K562 (cell line): ENCODE measurements at regions not wholly inside any gene's neighbourhood (a gene's known extent, or its start where the extent isn't known, plus 50 kb on each side); places are given as distances from the start of the nearest gene placed in this dataset.
A peak's percentile ranks its signal among the peaks of the same experiment; 100 is the strongest.

Experiments
- ATAC-seq: fragments of 200-7000 bp; cut with Tn5 transposase; 3 replicates; pipeline ENCODE4 v1.9.1; 2020; ENCODE audit warnings: moderate library complexity
- BruUV-seq: library from RNA; stranded (reverse); fragments of 400-500 nt; replicated peaks from 2 replicates; lab custom pipeline; 2021; lab: Mats Ljungman, UMichigan
- CTCF ChIA-PET: fragments of 300-600 bp; formaldehyde crosslinking; extraction: SDS; loops from one replicate; lab custom pipeline; 2021; ENCODE audit warnings: low intra/inter-chr PET ratio; lab: Yijun Ruan, JAX
- POLR2A ChIA-PET: fragments of 300-600, 350-650 bp; sonication (Branson Sonifier 250); formaldehyde crosslinking; extraction: SDS; loops from one replicate; lab custom pipeline; 2021; ENCODE audit warnings: antibody characterized with exemption, inconsistent platforms; lab: Yijun Ruan, JAX
- DNase-seq, 4 experiments: peaks; one replicate each; pipeline versions ENCODE4 v3.0.0 to v3.0.0-alpha.2; 2011 to 2018; ENCODE audit warnings: low spot score in 3 of 4, mixed read lengths in 3 of 4; ENCODE audit errors: extremely low read depth in 1 of 4
- FAIRE-seq: peaks from 2 replicates; lab custom pipeline; 2011; peaks lifted over from hg19 to GRCh38; lab: Jason Lieb, UNC
- H2AFZ ChIP-seq: 2 replicates; pipeline ENCODE4 v1.6.0; 2011; ENCODE audit warnings: low read depth, low read length, control low read depth, inconsistent platforms
- H3K27ac ChIP-seq: fragments of 200-600 bp; 3 replicates; pipeline ENCODE4 v1.8.0; 2011; ENCODE audit warnings: low read depth, mild to moderate bottlenecking, control low read depth, inconsistent platforms, low read length, moderate library complexity, mixed read lengths; ENCODE audit errors: extremely low read depth
- H3K27me3 ChIP-seq, 2 experiments: fragments of 300-600 bp in 1 of 2; 2 replicates in 1 of 2; 3 replicates in 1 of 2; pipeline versions ENCODE4 v1.6.0 to v1.8.0; 2011; ENCODE audit warnings: inconsistent platforms in 2 of 2, low read length in 2 of 2, mild to moderate bottlenecking in 1 of 2, mixed read lengths in 1 of 2, moderate library complexity in 1 of 2; ENCODE audit not compliant: control insufficient read depth in 2 of 2, insufficient read depth in 2 of 2
- H3K36me3 ChIP-seq: fragments of 300-600 bp; 3 replicates; pipeline ENCODE4 v1.8.0; 2011; ENCODE audit warnings: mild to moderate bottlenecking, low read length, inconsistent platforms; ENCODE audit not compliant: control insufficient read depth, insufficient read depth
- H3K4me1 ChIP-seq, 2 experiments: fragments of 200-600 bp in 1 of 2; replicated peaks in 1 of 2; 2 replicates in 1 of 2; 3 replicates in 1 of 2; pipeline versions ENCODE4 v1.5.1 to v1.8.0; 2011; ENCODE audit warnings: inconsistent platforms in 2 of 2, low read length in 2 of 2, mild to moderate bottlenecking in 1 of 2, mixed read lengths in 1 of 2, moderate library complexity in 1 of 2; ENCODE audit not compliant: control insufficient read depth in 2 of 2, insufficient read depth in 2 of 2
- H3K4me2 ChIP-seq: 2 replicates; pipeline ENCODE4 v1.6.1; 2011; ENCODE audit warnings: low read length, control low read depth, inconsistent platforms, mixed read lengths; ENCODE audit not compliant: insufficient read depth
- H3K4me3 ChIP-seq: fragments of 200-600 bp; sonication (generic), shearing (Covaris generic); 2 replicates; pipeline ENCODE4 v1.5.1; 2016; ENCODE audit warnings: control low read depth, inconsistent platforms
- H3K79me2 ChIP-seq: fragments of 200-600 bp; 3 replicates; pipeline ENCODE4 v1.8.0; 2011; ENCODE audit warnings: low read length, inconsistent platforms; ENCODE audit not compliant: control insufficient read depth, insufficient read depth
- H3K9ac ChIP-seq, 2 experiments: 2 replicates each; pipeline versions ENCODE4 v1.6.0 to v1.6.1; 2011; ENCODE audit warnings: low read depth in 2 of 2, low read length in 2 of 2, control low read depth in 1 of 2, inconsistent platforms in 1 of 2, mild to moderate bottlenecking in 1 of 2, mixed read lengths in 1 of 2; ENCODE audit not compliant: insufficient read depth in 1 of 2
- H3K9me1 ChIP-seq: one replicate; pipeline ENCODE4 v1.6.0; 2011; ENCODE audit warnings: inconsistent platforms, mild to moderate bottlenecking, low read length, moderate library complexity; ENCODE audit not compliant: control insufficient read depth, insufficient read depth
- H3K9me3 ChIP-seq: replicated peaks from 2 replicates; pipeline ENCODE4 v1.5.1; 2011; ENCODE audit warnings: low read depth, low read length, inconsistent platforms; ENCODE audit not compliant: control insufficient read depth, insufficient read depth
- H4K20me1 ChIP-seq: replicated peaks from 2 replicates; pipeline ENCODE4 v1.6.1; 2011; ENCODE audit warnings: low read length, inconsistent platforms, mixed read lengths; ENCODE audit not compliant: control insufficient read depth, insufficient read depth
- GATAD2A ChIP-seq: fragments of 450-650 bp; IDR thresholded peaks from 2 replicates; pipeline ENCODE4 v1.6.1; 2017
- HIVEP1 ChIP-seq: fragments of 250-450 bp; sonication (Bioruptor Pico); IDR thresholded peaks from 2 replicates; pipeline ENCODE4 v1.4.0; 2020; ENCODE audit warnings: mild to moderate bottlenecking
- NFIC ChIP-seq: fragments of 450-650 bp; IDR thresholded peaks from 2 replicates; pipeline ENCODE4 v1.6.1; 2017; ENCODE audit warnings: mild to moderate bottlenecking, inconsistent platforms
- SIN3A ChIP-seq, 2 experiments: fragments of 150-350 bp in 1 of 2; IDR thresholded peaks; 2 replicates each; pipeline ENCODE4 v1.6.1; 2011 to 2016; ENCODE audit warnings: borderline replicate concordance in 2 of 2, low read depth in 2 of 2, low read length in 2 of 2, mild to moderate bottlenecking in 2 of 2, moderate library complexity in 2 of 2; ENCODE audit not compliant: control insufficient read depth in 1 of 2
- SIX5 ChIP-seq, 2 experiments: IDR thresholded peaks; 2 replicates each; pipeline ENCODE4 v1.6.1; 2011; ENCODE audit warnings: low read length in 2 of 2, borderline replicate concordance in 1 of 2, low read depth in 1 of 2, mild to moderate bottlenecking in 1 of 2, moderate library complexity in 1 of 2; ENCODE audit not compliant: insufficient read depth in 1 of 2
- ZFP36 ChIP-seq: fragments of 150-350 bp; IDR thresholded peaks from 2 replicates; pipeline ENCODE4 v1.6.1; 2018; ENCODE audit warnings: low read length, low read depth; ENCODE audit not compliant: partially characterized antibody
- WGBS: fragments of 100-300 bp; shearing (Covaris generic); methylation state at CpG from one replicate; pipeline ENCODE4 v1.1.6; 2016; ENCODE audit warnings: low coverage, mixed read lengths; ENCODE audit not compliant: insufficient coverage; ENCODE audit errors: missing lambda C conversion rate; 5-methylcytosine and 5-hydroxymethylcytosine counted together
- in situ Hi-C: fragments of 300-500 bp; cut with MboI; formaldehyde crosslinking; loops from 4 replicates; pipeline ENCODE4 v1.15.0; 2018; ENCODE audit warnings: inconsistent platforms, mixed read lengths
- intact Hi-C: fragments of 100-400 bp; cut with micrococcal nuclease; formaldehyde crosslinking; loops from 2 replicates; pipeline ENCODE4 v1.14.2; 2022
- TF ChIP-seq, protein P1 (sequence below): fragments of 450-650 bp; IDR thresholded peaks from 2 replicates; pipeline ENCODE4 v1.6.1; 2017; ENCODE audit warnings: antibody characterized with exemption
- TF ChIP-seq, protein P2 (sequence below): sonication (generic); formaldehyde crosslinking; IDR thresholded peaks from 2 replicates; pipeline ENCODE4 v1.8.1; 2022; ENCODE audit warnings: missing genetic modification reagents
- TF ChIP-seq, protein P3 (sequence below): sonication (generic); formaldehyde crosslinking; IDR thresholded peaks from 2 replicates; pipeline ENCODE4 v1.8.1; 2023; ENCODE audit warnings: mild to moderate bottlenecking, missing genetic modification reagents

DNA sequence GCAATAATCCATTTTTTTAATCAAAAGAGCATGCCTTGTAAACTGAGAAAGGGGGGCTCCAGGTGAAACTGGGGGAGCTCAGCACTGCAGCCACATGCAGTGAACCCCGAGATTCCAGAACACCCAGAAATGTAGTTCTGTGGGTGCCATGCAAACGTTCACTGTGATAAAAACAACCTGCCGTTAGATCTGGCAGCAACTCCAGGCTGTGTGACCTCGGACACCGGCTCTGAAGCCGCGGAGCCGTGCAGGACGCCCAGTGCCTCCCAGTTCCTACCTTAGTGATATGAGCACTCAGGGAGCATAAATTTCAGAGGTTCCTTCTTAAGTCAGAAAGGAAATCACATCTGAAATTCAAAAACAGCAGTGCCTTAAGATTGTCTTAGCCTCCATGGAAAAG, 85.4 kb upstream of the THBS2 start:
- H3K9me1 ChIP-seq = no peaks in the 10 kb centered on the region
- H4K20me1 ChIP-seq = no peaks in the 10 kb centered on the region
- no peaks in the 10 kb centered on the region for H3K79me2 ChIP-seq
- 2% methylated on average over 9 of the region's 9 CpGs for WGBS
- no peak overlapping the region for H3K4me2 ChIP-seq
- no peak overlapping the region for H3K27ac ChIP-seq
- FAIRE-seq (no peak), DNase-seq (no peak), ATAC-seq (0 out of 3 replicates have a peak, but pooled peaks have one; percentile 36)
- H3K4me3 ChIP-seq = no peak overlapping the region
- in situ Hi-C loops (no loop called here), intact Hi-C loops (no loop called here)
- no peak overlapping the region for H2AFZ ChIP-seq
- no peaks in the 10 kb centered on the region for H3K36me3 ChIP-seq
- H3K4me1 ChIP-seq = peaks cover 0 to 4% of the 10 kb centered on the region in 2 experiments; a peak in 1 of 5 replicates
- ChIA-PET CTCF (no interaction called here), POLR2A (interaction anchor here (0.6 kb wide), 1 partner anchor 759 kb away, joined by 3 read pairs; no protein-coding TSS in a partner anchor)
- no peaks in the 10 kb centered on the region for H3K9me3 ChIP-seq
- TF ChIP-seq, protein P1, sequence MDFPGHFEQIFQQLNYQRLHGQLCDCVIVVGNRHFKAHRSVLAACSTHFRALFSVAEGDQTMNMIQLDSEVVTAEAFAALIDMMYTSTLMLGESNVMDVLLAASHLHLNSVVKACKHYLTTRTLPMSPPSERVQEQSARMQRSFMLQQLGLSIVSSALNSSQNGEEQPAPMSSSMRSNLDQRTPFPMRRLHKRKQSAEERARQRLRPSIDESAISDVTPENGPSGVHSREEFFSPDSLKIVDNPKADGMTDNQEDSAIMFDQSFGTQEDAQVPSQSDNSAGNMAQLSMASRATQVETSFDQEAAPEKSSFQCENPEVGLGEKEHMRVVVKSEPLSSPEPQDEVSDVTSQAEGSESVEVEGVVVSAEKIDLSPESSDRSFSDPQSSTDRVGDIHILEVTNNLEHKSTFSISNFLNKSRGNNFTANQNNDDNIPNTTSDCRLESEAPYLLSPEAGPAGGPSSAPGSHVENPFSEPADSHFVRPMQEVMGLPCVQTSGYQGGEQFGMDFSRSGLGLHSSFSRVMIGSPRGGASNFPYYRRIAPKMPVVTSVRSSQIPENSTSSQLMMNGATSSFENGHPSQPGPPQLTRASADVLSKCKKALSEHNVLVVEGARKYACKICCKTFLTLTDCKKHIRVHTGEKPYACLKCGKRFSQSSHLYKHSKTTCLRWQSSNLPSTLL = no peak
- TF ChIP-seq HIVEP1 (CRISPR knock-in tag) (no peak), SIN3A (IDR thresholded peaks at IDR 0.05; ENCODE audit: borderline replicate concordance in 2 of 2, control insufficient read depth in 1 of 2, low read depth in 2 of 2, low read length in 2 of 2) (no peak), NFIC (no peak), ZFP36 (no peak), GATAD2A (no peak), SIX5 (IDR thresholded peaks at IDR 0.05; ENCODE audit: borderline replicate concordance in 1 of 2, insufficient read depth in 1 of 2, low read depth in 1 of 2, low read length in 2 of 2) (no peak)
- TF ChIP-seq, protein P2, sequence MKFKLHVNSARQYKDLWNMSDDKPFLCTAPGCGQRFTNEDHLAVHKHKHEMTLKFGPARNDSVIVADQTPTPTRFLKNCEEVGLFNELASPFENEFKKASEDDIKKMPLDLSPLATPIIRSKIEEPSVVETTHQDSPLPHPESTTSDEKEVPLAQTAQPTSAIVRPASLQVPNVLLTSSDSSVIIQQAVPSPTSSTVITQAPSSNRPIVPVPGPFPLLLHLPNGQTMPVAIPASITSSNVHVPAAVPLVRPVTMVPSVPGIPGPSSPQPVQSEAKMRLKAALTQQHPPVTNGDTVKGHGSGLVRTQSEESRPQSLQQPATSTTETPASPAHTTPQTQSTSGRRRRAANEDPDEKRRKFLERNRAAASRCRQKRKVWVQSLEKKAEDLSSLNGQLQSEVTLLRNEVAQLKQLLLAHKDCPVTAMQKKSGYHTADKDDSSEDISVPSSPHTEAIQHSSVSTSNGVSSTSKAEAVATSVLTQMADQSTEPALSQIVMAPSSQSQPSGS = no peak
- TF ChIP-seq, protein P3, sequence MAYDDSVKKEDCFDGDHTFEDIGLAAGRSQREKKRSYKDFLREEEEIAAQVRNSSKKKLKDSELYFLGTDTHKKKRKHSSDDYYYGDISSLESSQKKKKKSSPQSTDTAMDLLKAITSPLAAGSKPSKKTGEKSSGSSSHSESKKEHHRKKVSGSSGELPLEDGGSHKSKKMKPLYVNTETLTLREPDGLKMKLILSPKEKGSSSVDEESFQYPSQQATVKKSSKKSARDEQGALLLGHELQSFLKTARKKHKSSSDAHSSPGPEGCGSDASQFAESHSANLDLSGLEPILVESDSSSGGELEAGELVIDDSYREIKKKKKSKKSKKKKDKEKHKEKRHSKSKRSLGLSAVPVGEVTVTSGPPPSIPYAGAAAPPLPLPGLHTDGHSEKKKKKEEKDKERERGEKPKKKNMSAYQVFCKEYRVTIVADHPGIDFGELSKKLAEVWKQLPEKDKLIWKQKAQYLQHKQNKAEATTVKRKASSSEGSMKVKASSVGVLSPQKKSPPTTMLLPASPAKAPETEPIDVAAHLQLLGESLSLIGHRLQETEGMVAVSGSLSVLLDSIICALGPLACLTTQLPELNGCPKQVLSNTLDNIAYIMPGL (CRISPR knock-in tag) = no peak
- no TSS peak for BruUV-seq
- H3K27me3 ChIP-seq = peaks cover 34 to 43% of the 10 kb centered on the region in 2 experiments
- no peak overlapping the region for H3K9ac ChIP-seq
